ENCODE measurements at regions not wholly inside any gene's neighbourhood (a gene's known extent, or its start where the extent isn't known, plus 50 kb on each side); places are given as distances from the start of the nearest gene placed in this dataset.

DNA sequence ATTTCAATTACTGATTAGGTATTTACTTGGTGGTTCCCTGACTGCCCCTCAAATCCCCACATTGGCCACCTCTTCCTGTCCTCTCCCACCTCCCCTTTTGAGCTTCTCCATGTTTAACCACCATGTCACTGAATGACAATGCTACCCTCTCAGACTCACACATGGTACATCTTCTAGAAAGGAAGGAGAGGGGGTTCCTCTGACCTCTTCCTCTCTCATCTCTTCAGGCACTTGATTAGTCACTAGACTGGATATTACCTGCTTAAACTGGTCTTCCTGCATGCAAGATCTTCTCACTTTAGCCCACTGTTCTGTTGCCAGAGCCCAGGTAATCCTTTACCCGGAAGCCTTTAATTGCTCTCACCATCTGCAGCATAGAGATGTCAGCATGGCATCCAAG lies 64.9 kb downstream of the DIPK2A start:
- Histone ChIP-seq H2AFZ (ENCODE audit: low read length) (no peak overlapping the region), H3K27ac (ENCODE audit: low read length) (no peak overlapping the region), H3K36me3 (ENCODE audit: insufficient read depth, low read length) (no peaks in the 10 kb centered on the region), H3K9me3 (ENCODE audit: low read length) (no peaks in the 10 kb centered on the region), H4K20me1 (ENCODE audit: insufficient read depth, low read depth, low read length) (peaks cover 7% of the 10 kb centered on the region; the same call in 1 of the 2 replicates), H3K4me2 (ENCODE audit: low read depth, low read length, poor library complexity, severe bottlenecking) (no peak overlapping the region), H3K9ac (ENCODE audit: low read length) (no peak overlapping the region), H3K4me3 (ENCODE audit: low read length) (no peak overlapping the region), H3K27me3 (ENCODE audit: low read length) (no peaks in the 10 kb centered on the region), H3K9me2 (replicated peaks; ENCODE audit: insufficient read depth, low read length) (no peaks in the 10 kb centered on the region), H3K4me1 (ENCODE audit: low read length) (no peaks in the 10 kb centered on the region), H3K79me2 (ENCODE audit: low read length) (no peaks in the 10 kb centered on the region)
- DNase-seq: no peak

DNA sequence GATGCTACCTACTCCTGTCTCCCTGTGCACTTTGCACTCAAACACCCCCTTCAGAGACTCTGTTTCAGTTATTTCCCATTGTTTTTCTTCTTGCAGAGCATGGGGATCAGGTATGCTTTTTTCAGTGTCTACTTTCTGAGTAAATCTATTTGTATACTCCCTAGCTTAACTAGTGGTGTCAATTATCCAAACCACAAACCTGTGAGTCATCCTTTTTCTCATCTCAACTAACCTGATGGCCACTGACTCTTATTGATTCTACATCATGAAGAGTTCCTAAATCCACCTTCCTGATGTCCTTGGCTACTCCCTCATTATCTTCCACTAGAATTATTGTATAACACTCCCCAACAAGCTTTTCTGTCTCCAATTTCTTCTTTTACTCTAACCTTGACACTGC lies 68.0 kb downstream of the DIPK2A start:
- no peak for DNase-seq
- Histone ChIP-seq H3K9me2 (replicated peaks; ENCODE audit: insufficient read depth, low read length) (no peaks in the 10 kb centered on the region), H3K79me2 (ENCODE audit: low read length) (no peaks in the 10 kb centered on the region), H3K27me3 (ENCODE audit: low read length) (no peaks in the 10 kb centered on the region), H2AFZ (ENCODE audit: low read length) (no peak overlapping the region), H3K9ac (ENCODE audit: low read length) (no peak overlapping the region), H4K20me1 (ENCODE audit: insufficient read depth, low read depth, low read length) (peaks cover 7% of the 10 kb centered on the region; the same call in 1 of the 2 replicates), H3K36me3 (ENCODE audit: insufficient read depth, low read length) (no peaks in the 10 kb centered on the region), H3K4me1 (ENCODE audit: low read length) (no peaks in the 10 kb centered on the region), H3K27ac (ENCODE audit: low read length) (no peak overlapping the region), H3K9me3 (ENCODE audit: low read length) (no peaks in the 10 kb centered on the region), H3K4me3 (ENCODE audit: low read length) (no peak overlapping the region), H3K4me2 (ENCODE audit: low read depth, low read length, poor library complexity, severe bottlenecking) (no peak overlapping the region)

DNA sequence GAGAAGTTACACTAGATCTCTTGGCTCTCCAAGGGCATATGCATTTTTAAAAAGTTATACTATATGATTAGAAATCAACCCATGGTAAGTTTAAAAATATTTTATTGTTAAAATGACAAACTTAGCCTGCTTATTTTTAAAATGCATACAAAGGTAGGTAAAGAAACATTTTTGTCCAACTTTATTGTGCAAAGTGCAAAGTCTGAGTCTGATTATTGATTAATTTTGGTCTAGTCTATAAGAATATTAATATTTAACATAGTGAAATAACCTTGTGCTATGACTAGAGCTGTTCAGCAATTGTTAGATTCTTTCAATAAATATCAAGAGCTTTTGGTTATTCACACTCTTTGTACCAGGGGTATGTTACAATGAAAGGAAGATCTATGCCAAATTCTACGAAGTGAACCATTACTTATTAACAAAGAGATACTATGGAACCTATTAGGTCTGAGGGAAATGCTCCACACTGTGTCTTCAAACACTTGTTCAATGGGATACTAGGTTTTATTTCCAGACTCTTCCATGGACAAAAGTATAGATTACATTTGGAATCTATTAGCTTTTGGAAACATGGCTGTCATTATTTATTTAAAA lies 70.4 kb downstream of the DIPK2A start:
- Histone ChIP-seq H4K20me1 (ENCODE audit: insufficient read depth, low read depth, low read length) (no peaks in the 10 kb centered on the region), H3K79me2 (ENCODE audit: low read length) (no peaks in the 10 kb centered on the region), H3K27ac (ENCODE audit: low read length) (no peak overlapping the region), H3K9ac (ENCODE audit: low read length) (no peak overlapping the region), H3K4me3 (ENCODE audit: low read length) (no peak overlapping the region), H3K27me3 (ENCODE audit: low read length) (no peaks in the 10 kb centered on the region), H3K9me2 (replicated peaks; ENCODE audit: insufficient read depth, low read length) (no peaks in the 10 kb centered on the region), H3K9me3 (ENCODE audit: low read length) (no peaks in the 10 kb centered on the region), H3K4me1 (ENCODE audit: low read length) (no peaks in the 10 kb centered on the region), H2AFZ (ENCODE audit: low read length) (no peak overlapping the region), H3K4me2 (ENCODE audit: low read depth, low read length, poor library complexity, severe bottlenecking) (no peak overlapping the region), H3K36me3 (ENCODE audit: insufficient read depth, low read length) (no peaks in the 10 kb centered on the region)
- DNase-seq: no peak

DNA sequence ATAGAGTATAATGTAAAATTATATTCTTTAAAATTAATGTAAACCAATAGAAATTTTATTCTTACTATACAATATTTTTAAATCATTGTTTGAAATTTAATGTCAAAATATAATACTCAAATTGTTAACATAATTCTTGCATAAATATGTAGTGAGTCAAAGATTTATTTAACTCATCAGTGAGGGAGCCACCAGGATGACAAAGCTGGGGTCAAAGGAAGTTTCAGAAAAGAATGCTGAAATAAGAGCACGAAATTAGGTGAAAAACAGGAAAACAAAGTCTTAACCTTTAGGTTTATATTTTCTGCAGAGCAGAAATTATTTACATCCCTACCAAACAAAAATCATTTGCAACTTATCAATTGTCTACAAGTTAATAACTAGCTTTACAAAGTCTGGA lies 74.1 kb downstream of the DIPK2A start:
- Histone ChIP-seq H3K4me1 (ENCODE audit: low read length) (no peaks in the 10 kb centered on the region), H4K20me1 (ENCODE audit: insufficient read depth, low read depth, low read length) (peaks cover 3% of the 10 kb centered on the region; the same call in 1 of the 2 replicates), H3K36me3 (ENCODE audit: insufficient read depth, low read length) (no peaks in the 10 kb centered on the region)

DNA sequence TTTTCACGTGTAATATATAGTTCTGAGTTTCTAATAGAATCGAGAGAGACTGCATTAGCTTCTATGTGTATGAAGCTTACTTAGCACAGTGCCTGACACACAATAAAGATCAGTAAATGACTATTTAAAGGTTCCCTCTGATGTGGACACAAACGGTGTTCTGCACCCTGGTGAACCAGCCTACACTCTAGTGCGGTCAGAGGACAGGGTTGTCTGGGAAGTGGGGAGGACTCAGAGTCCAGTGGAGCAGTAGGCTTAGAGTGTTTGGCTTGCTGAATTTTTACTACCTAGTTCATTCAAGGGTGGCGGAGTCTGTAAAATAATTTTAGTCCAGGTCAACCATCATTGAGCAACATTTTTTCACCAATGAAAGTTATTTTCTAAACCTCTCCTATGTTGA lies 77.8 kb downstream of the DIPK2A start:
- Histone ChIP-seq H3K9ac (ENCODE audit: low read length) (no peak overlapping the region), H3K9me3 (ENCODE audit: low read length) (no peaks in the 10 kb centered on the region), H3K4me2 (ENCODE audit: low read depth, low read length, poor library complexity, severe bottlenecking) (no peak overlapping the region), H3K4me3 (ENCODE audit: low read length) (no peak overlapping the region), H3K27me3 (ENCODE audit: low read length) (no peaks in the 10 kb centered on the region), H4K20me1 (ENCODE audit: insufficient read depth, low read depth, low read length) (peaks cover 3% of the 10 kb centered on the region; the same call in 1 of the 2 replicates), H3K27ac (ENCODE audit: low read length) (no peak overlapping the region), H3K79me2 (ENCODE audit: low read length) (no peaks in the 10 kb centered on the region), H2AFZ (ENCODE audit: low read length) (no peak overlapping the region), H3K4me1 (ENCODE audit: low read length) (no peaks in the 10 kb centered on the region), H3K36me3 (ENCODE audit: insufficient read depth, low read length) (no peaks in the 10 kb centered on the region), H3K9me2 (replicated peaks; ENCODE audit: insufficient read depth, low read length) (no peaks in the 10 kb centered on the region)
- DNase-seq: no peak

More for the DNA sequence above, 74.1 kb downstream of the DIPK2A start:
- Histone ChIP-seq H3K9me2 (replicated peaks; ENCODE audit: insufficient read depth, low read length) (no peaks in the 10 kb centered on the region), H3K4me2 (ENCODE audit: low read depth, low read length, poor library complexity, severe bottlenecking) (no peak overlapping the region), H3K79me2 (ENCODE audit: low read length) (no peaks in the 10 kb centered on the region), H3K9me3 (ENCODE audit: low read length) (no peaks in the 10 kb centered on the region), H3K27ac (ENCODE audit: low read length) (no peak overlapping the region), H3K9ac (ENCODE audit: low read length) (no peak overlapping the region), H3K4me3 (ENCODE audit: low read length) (no peak overlapping the region), H3K27me3 (ENCODE audit: low read length) (no peaks in the 10 kb centered on the region), H2AFZ (ENCODE audit: low read length) (no peak overlapping the region)
- no peak for DNase-seq

DNA sequence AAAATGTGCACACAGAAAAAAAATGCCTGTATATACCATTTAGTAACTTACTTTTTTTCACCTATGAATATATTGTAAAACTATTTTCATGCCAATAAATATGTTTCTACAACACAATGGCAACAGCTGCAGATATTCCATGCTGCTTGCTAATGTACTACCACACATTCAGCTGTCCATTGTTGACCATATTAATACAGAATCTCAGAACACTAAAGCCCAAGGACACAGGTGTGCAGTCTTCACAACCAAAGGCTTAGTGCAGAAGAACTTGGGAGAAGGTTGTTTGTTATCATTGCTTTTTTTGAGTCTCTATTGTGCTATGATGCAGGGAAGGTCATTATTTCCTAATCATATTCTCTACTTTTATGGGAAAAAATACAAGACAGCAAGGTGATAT lies 79.6 kb downstream of the DIPK2A start:
- Histone ChIP-seq H3K4me1 (ENCODE audit: low read length) (no peaks in the 10 kb centered on the region), H3K9me3 (ENCODE audit: low read length) (no peaks in the 10 kb centered on the region), H3K27me3 (ENCODE audit: low read length) (no peaks in the 10 kb centered on the region), H3K9ac (ENCODE audit: low read length) (no peak overlapping the region), H4K20me1 (ENCODE audit: insufficient read depth, low read depth, low read length) (peaks cover 3% of the 10 kb centered on the region; the same call in 1 of the 2 replicates), H3K4me2 (ENCODE audit: low read depth, low read length, poor library complexity, severe bottlenecking) (no peak overlapping the region), H3K9me2 (replicated peaks; ENCODE audit: insufficient read depth, low read length) (no peaks in the 10 kb centered on the region), H3K79me2 (ENCODE audit: low read length) (no peaks in the 10 kb centered on the region), H3K27ac (ENCODE audit: low read length) (no peak overlapping the region), H2AFZ (ENCODE audit: low read length) (no peak overlapping the region), H3K4me3 (ENCODE audit: low read length) (no peak overlapping the region), H3K36me3 (ENCODE audit: insufficient read depth, low read length) (no peaks in the 10 kb centered on the region)
- DNase-seq: no peak

DNA sequence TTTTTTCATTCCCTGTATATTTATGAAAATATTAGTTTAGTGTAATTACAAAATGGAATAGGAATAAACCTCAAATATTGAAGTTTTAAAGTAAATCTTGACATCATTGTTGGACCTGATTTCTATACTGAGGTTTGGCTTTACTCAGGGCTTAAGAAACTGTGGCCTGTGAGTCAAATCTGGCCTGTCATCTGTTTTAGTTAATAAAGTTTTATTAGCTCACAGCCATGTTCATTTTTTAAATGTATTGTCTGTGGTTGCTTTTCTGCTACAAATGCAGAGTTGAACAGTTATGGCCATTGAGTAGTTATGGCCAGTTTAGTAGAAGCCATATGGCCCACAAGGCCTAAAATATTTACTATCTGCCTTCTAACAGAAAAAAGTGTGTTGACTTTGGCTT lies 80.7 kb downstream of the DIPK2A start:
- H3K9me2 ChIP-seq (replicated peaks; ENCODE audit: insufficient read depth, low read length): no peaks in the 10 kb centered on the region
- no peaks in the 10 kb centered on the region for H3K79me2 ChIP-seq (ENCODE audit: low read length)
- no peaks in the 10 kb centered on the region for H3K9me3 ChIP-seq (ENCODE audit: low read length)
- no peak overlapping the region for H3K27ac ChIP-seq (ENCODE audit: low read length)
- no peak overlapping the region for H2AFZ ChIP-seq (ENCODE audit: low read length)
- no peak overlapping the region for H3K4me3 ChIP-seq (ENCODE audit: low read length)
- H3K4me1 ChIP-seq (ENCODE audit: low read length): no peaks in the 10 kb centered on the region
- no peak overlapping the region for H3K4me2 ChIP-seq (ENCODE audit: low read depth, low read length, poor library complexity, severe bottlenecking)
- no peaks in the 10 kb centered on the region for H3K27me3 ChIP-seq (ENCODE audit: low read length)
- no peak overlapping the region for H3K9ac ChIP-seq (ENCODE audit: low read length)
- no peaks in the 10 kb centered on the region for H3K36me3 ChIP-seq (ENCODE audit: insufficient read depth, low read length)
- no peak for DNase-seq
- H4K20me1 ChIP-seq (ENCODE audit: insufficient read depth, low read depth, low read length): peaks cover 3% of the 10 kb centered on the region; the same call in 1 of the 2 replicates

DNA sequence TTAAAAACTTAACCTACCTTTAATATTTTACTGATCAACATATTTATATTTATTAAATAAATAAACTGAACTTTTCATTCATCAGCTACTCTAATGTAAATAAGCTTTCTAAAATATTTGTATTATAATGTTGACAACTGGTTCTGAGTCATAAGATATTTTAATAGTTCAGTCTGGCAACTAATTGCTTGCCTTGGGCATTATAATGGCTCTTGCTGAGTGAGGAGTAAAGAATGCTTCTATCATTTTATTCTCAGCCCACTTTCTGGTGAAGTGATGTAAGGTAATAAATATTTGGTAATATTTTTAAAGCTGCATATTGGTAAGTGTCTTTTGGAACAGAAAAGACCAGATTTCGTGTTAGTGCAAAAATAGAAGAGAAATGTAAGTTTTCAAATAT lies 81.5 kb downstream of the DIPK2A start:
- Histone ChIP-seq H3K27ac (ENCODE audit: low read length) (no peak overlapping the region), H3K9me2 (replicated peaks; ENCODE audit: insufficient read depth, low read length) (no peaks in the 10 kb centered on the region), H3K4me3 (ENCODE audit: low read length) (no peak overlapping the region), H4K20me1 (ENCODE audit: insufficient read depth, low read depth, low read length) (peaks cover 3% of the 10 kb centered on the region; the same call in 1 of the 2 replicates), H3K9ac (ENCODE audit: low read length) (no peak overlapping the region), H3K9me3 (ENCODE audit: low read length) (no peaks in the 10 kb centered on the region), H3K36me3 (ENCODE audit: insufficient read depth, low read length) (no peaks in the 10 kb centered on the region), H2AFZ (ENCODE audit: low read length) (no peak overlapping the region), H3K4me2 (ENCODE audit: low read depth, low read length, poor library complexity, severe bottlenecking) (no peak overlapping the region), H3K4me1 (ENCODE audit: low read length) (no peaks in the 10 kb centered on the region), H3K79me2 (ENCODE audit: low read length) (no peaks in the 10 kb centered on the region), H3K27me3 (ENCODE audit: low read length) (no peaks in the 10 kb centered on the region)
- DNase-seq: no peak

All from Karpas-422 (cell line).